HG02798 (cell line): ENCODE measurements at regions not wholly inside any gene's neighbourhood (a gene's known extent, or its start where the extent isn't known, plus 50 kb on each side); places are given as distances from the start of the nearest gene placed in this dataset.
A peak's percentile ranks its signal among the peaks of the same experiment; 100 is the strongest.
"Not testable (repeated sequence)": the region's sequence is repeated elsewhere in the genome, so short reads cannot be mapped to it uniquely, and the experiment has no call there.

Experiments used
- ATAC-seq: cut with Tn5 transposase; IDR thresholded peaks from one replicate; pipeline ENCODE4 v1.9.1; 2021; ENCODE audit warnings: mild to moderate bottlenecking; ENCODE audit not compliant: unreplicated experiment, poor library complexity

GRCh38 chr10:128178302-128178958, 52.2 kb upstream of the MKI67 start:
- peak; percentile 63 for ATAC-seq

- no peak for ATAC-seq
These were observed 54.6 kb upstream of the MKI67 start for GRCh38 chr10:128180843-128181242.

- ATAC-seq: no peak
These were observed 59.4 kb upstream of the MKI67 start for GRCh38 chr10:128185627-128186026.

GRCh38 chr10:128186959-128187787, 61.0 kb upstream of the MKI67 start:
- no peak for ATAC-seq

- no peak for ATAC-seq
These were observed 61.6 kb upstream of the MKI67 start for GRCh38 chr10:128187788-128188185.

GRCh38 chr10:128189176-128189575, 63.0 kb upstream of the MKI67 start:
- ATAC-seq: no peak

- no peak for ATAC-seq
These were observed 65.6 kb upstream of the MKI67 start for GRCh38 chr10:128191847-128192246.

GRCh38 chr10:128201826-128202225, 75.6 kb upstream of the MKI67 start:
- not testable (repeated sequence) for ATAC-seq

- no peak for ATAC-seq
These were observed 76.8 kb upstream of the MKI67 start for GRCh38 chr10:128203028-128203427.

GRCh38 chr10:128205591-128205990, 79.4 kb upstream of the MKI67 start:
- ATAC-seq: not testable (repeated sequence)

- no peak for ATAC-seq
These were observed 80.5 kb upstream of the MKI67 start for GRCh38 chr10:128206676-128207075.

GRCh38 chr10:128209862-128210214, 83.6 kb upstream of the MKI67 start:
- no peak for ATAC-seq

GRCh38 chr10:128210215-128211063, 84.2 kb upstream of the MKI67 start:
- ATAC-seq: no peak

GRCh38 chr10:128211064-128211504, 84.9 kb upstream of the MKI67 start:
- ATAC-seq: no peak

GRCh38 chr10:128211953-128212727, 85.9 kb upstream of the MKI67 start:
- peak; percentile 95 for ATAC-seq

GRCh38 chr10:128213156-128213555, 86.9 kb upstream of the MKI67 start:
- ATAC-seq: no peak

GRCh38 chr10:128215733-128216132, 89.5 kb upstream of the MKI67 start:
- ATAC-seq: no peak

- no peak for ATAC-seq
These were observed 90.9 kb upstream of the MKI67 start for GRCh38 chr10:128217136-128217535.

GRCh38 chr10:128218161-128218560, 91.9 kb upstream of the MKI67 start:
- no peak for ATAC-seq

- no peak for ATAC-seq
These were observed 93.1 kb upstream of the MKI67 start for GRCh38 chr10:128219295-128219694.
